ENCODE measurements at regions not wholly inside any gene's neighbourhood (a gene's known extent, or its start where the extent isn't known, plus 50 kb on each side); places are given as distances from the start of the nearest gene placed in this dataset.

- TF ChIP-seq POLR2A (IDR thresholded peaks at IDR 0.05; ENCODE audit: low read length) (no peak), GATA1 (IDR thresholded peaks at IDR 0.05; ENCODE audit: low read depth, low read length) (no peak)
Measured at GRCh38 chr5:116976767-116977166, 402.1 kb upstream of the SEMA6A start.
